Osteocyte (in vitro differentiated cells): ENCODE measurements at regions not wholly inside any gene's neighbourhood (a gene's known extent, or its start where the extent isn't known, plus 50 kb on each side); places are given as distances from the start of the nearest gene placed in this dataset.
"Not testable (repeated sequence)": the region's sequence is repeated elsewhere in the genome, so short reads cannot be mapped to it uniquely, and the experiment has no call there.

Experiments
- DNase-seq: peaks from one replicate; pipeline ENCODE4 v3.0.0; 2021; ENCODE audit warnings: mixed read lengths; ENCODE audit not compliant: unreplicated experiment; ENCODE audit errors: extremely low spot score
- H3K27ac Mint-ChIP-seq: one replicate; pipeline ENCODE4 v1.8.0; 2021; ENCODE audit warnings: mild to moderate bottlenecking, mixed read lengths; ENCODE audit not compliant: unreplicated experiment
- H3K27me3 Mint-ChIP-seq: one replicate; pipeline ENCODE4 v1.8.0; 2021; ENCODE audit warnings: mixed read lengths; ENCODE audit not compliant: unreplicated experiment
- H3K36me3 Mint-ChIP-seq: one replicate; pipeline ENCODE4 v1.8.0; 2021; ENCODE audit warnings: mixed read lengths; ENCODE audit not compliant: unreplicated experiment
- H3K4me1 Mint-ChIP-seq: one replicate; pipeline ENCODE4 v1.8.0; 2021; ENCODE audit warnings: mixed read lengths; ENCODE audit not compliant: unreplicated experiment
- H3K4me3 Mint-ChIP-seq: one replicate; pipeline ENCODE4 v1.8.0; 2021; ENCODE audit warnings: mild to moderate bottlenecking, moderate library complexity, mixed read lengths; ENCODE audit not compliant: unreplicated experiment
- H3K9me3 Mint-ChIP-seq: one replicate; pipeline ENCODE4 v1.8.0; 2021; ENCODE audit warnings: mixed read lengths; ENCODE audit not compliant: unreplicated experiment
- TF ChIP-seq, protein P1 (sequence below): fragments of 200-600 bp; sonication (generic); IDR thresholded peaks from 2 replicates; pipeline ENCODE4 v1.5.0; 2021; ENCODE audit warnings: antibody characterized with exemption, mild to moderate bottlenecking, moderate library complexity

DNA sequence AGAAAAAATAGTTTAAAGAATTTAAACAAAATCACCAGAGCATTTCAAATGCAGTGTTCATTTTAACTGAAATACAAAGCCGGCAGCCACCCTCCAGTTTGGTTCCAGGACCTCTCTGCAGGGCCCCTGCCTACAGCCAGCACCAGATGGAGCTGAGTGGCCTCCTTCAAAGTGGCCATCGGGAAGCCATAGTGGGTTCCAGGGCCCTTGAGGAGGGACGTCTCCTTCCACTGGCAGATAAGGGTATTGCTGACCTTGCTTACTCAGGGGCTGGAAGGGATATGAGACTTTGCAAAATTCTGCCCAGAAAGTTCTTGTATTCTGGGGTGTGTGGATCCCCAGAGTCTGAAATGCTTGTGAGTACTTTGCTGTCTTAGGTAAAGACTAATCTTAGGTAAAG, 205.2 kb upstream of the APCDD1 start:
- peaks cover 31% of the 10 kb centered on the region for H3K27me3 Mint-ChIP-seq

DNA sequence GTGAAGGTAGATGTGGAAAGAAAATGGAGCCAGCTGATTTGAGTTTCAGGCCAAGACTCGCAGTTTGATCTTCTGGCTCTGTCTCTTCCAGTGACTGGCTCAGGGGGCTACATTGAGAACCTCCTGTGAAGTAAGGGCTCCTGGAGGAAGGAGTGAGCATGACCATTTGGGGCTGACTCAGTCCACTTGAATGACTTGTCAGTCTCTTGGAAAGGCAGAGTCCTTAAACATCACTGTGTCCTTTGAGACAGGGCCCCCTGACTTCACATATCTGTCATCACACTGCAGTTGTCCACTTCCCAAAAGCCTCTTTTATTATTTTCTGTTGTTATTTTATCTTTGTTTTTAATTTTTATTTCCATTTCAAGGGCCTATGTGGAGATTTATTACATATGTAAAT, 204.6 kb upstream of the APCDD1 start:
- H3K27me3 Mint-ChIP-seq, result peaks cover 31% of the 10 kb centered on the region
- H3K27ac Mint-ChIP-seq, result no peak overlapping the region
- no peak overlapping the region for H3K4me3 Mint-ChIP-seq
- H3K9me3 Mint-ChIP-seq, result no peaks in the 10 kb centered on the region
- DNase-seq, result no peak
- H3K36me3 Mint-ChIP-seq, result no peaks in the 10 kb centered on the region
- TF ChIP-seq, protein P1, sequence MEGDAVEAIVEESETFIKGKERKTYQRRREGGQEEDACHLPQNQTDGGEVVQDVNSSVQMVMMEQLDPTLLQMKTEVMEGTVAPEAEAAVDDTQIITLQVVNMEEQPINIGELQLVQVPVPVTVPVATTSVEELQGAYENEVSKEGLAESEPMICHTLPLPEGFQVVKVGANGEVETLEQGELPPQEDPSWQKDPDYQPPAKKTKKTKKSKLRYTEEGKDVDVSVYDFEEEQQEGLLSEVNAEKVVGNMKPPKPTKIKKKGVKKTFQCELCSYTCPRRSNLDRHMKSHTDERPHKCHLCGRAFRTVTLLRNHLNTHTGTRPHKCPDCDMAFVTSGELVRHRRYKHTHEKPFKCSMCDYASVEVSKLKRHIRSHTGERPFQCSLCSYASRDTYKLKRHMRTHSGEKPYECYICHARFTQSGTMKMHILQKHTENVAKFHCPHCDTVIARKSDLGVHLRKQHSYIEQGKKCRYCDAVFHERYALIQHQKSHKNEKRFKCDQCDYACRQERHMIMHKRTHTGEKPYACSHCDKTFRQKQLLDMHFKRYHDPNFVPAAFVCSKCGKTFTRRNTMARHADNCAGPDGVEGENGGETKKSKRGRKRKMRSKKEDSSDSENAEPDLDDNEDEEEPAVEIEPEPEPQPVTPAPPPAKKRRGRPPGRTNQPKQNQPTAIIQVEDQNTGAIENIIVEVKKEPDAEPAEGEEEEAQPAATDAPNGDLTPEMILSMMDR, result no peak
- H3K4me1 Mint-ChIP-seq, result no peaks in the 10 kb centered on the region

More for the DNA sequence above, 205.2 kb upstream of the APCDD1 start:
- no peak for DNase-seq
- TF ChIP-seq, protein P1, result no peak
- no peak overlapping the region for H3K27ac Mint-ChIP-seq
- no peaks in the 10 kb centered on the region for H3K36me3 Mint-ChIP-seq
- H3K9me3 Mint-ChIP-seq, result no peaks in the 10 kb centered on the region
- H3K4me1 Mint-ChIP-seq, result no peaks in the 10 kb centered on the region
- no peak overlapping the region for H3K4me3 Mint-ChIP-seq

DNA sequence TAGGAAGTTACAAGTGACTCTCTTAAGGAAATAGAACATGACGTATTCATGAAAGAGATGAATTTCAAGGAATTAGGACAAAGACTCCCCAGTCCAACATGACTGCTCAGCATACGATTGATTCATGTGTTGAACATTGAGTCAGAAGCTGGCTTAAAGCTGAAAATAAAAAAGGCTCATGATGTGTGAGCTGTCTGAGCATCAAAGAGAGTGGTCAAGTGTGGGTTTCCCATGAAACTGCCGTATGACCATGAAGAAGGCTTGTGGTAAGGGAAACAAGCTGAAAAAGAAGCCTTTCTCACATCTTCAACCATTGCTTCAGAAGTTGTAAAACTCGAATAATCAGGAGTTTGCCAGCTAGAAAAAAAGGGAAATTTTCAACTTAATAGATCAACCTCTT, 201.9 kb upstream of the APCDD1 start:
- no peak overlapping the region for H3K27ac Mint-ChIP-seq
- peaks cover 50% of the 10 kb centered on the region for H3K27me3 Mint-ChIP-seq
- no peak overlapping the region for H3K4me3 Mint-ChIP-seq
- TF ChIP-seq, protein P1, result no peak
- peaks cover 10% of the 10 kb centered on the region for H3K9me3 Mint-ChIP-seq
- no peak for DNase-seq
- no peaks in the 10 kb centered on the region for H3K4me1 Mint-ChIP-seq
- no peaks in the 10 kb centered on the region for H3K36me3 Mint-ChIP-seq

- Mint-ChIP-seq H3K36me3 (no peaks in the 10 kb centered on the region), H3K4me3 (no peak overlapping the region), H3K4me1 (no peaks in the 10 kb centered on the region), H3K27me3 (peaks cover 48% of the 10 kb centered on the region), H3K27ac (no peak overlapping the region), H3K9me3 (peaks cover 10% of the 10 kb centered on the region)
- DNase-seq, result no peak
- TF ChIP-seq, protein P1, result no peak
Measured at GRCh38 chr18:10252952-10253705, 201.3 kb upstream of the APCDD1 start.

DNA sequence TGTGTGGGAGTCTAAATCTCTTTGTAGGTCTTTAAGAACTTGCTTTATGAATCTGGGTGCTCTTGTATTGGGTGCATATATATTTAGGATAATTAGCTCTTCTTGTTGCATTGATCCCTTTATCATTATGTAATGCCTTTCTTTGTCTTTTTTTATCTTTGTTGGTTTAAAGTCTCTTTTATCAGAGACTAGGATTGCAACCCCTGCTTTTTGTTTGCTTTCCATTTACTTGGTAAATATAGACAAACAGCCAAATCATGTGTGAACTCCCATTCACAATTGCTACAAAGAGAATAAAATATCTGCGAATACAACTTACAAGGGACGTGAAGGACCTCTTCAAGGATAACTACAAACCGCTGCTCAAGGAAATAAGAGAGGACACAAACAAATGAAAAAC, 198.2 kb upstream of the APCDD1 start:
- not testable (repeated sequence) for H3K27ac Mint-ChIP-seq, DNase-seq, H3K36me3 Mint-ChIP-seq, H3K4me3 Mint-ChIP-seq
- Mint-ChIP-seq H3K4me1 (peaks cover 11% of the 10 kb centered on the region), H3K9me3 (peaks cover 10% of the 10 kb centered on the region), H3K27me3 (peaks cover 43% of the 10 kb centered on the region)
